ENCODE measurements at regions not wholly inside any gene's neighbourhood (a gene's known extent, or its start where the extent isn't known, plus 50 kb on each side); places are given as distances from the start of the nearest gene placed in this dataset.

GRCh38 chr11:104820431-104820830 is 77.8 kb downstream of the CASP12 start:
- no peak for DNase-seq (ENCODE audit: low spot score)
- no CpG with 5 or more reads among the region's 2 CpGs for WGBS, 2 donors (ENCODE audit: extremely low coverage in 2 of 2, insufficient read length in 2 of 2, insufficient replicate concordance in 1 of 2)
- H3K9ac ChIP-seq (ENCODE audit: low read depth, low read length, poor library complexity): no peak overlapping the region

GRCh38 chr11:104819603-104820002 is 78.7 kb downstream of the CASP12 start:
- Histone ChIP-seq H2BK120ac (ENCODE audit: low read depth, low read length) (no peak overlapping the region), H3K4ac (ENCODE audit: low read length) (no peak overlapping the region)

More at GRCh38 chr11:104820431-104820830, 77.8 kb downstream of the CASP12 start:
- H3K79me1 ChIP-seq (ENCODE audit: low read depth, low read length): no peaks in the 10 kb centered on the region
- H3K27me3 ChIP-seq (ENCODE audit: control insufficient read depth in 3 of 3, insufficient read depth in 3 of 3, low read depth in 1 of 3, low read length in 3 of 3): no peaks in the 10 kb centered on the region
- H2BK120ac ChIP-seq (ENCODE audit: low read depth, low read length): no peak overlapping the region
- no peak overlapping the region for H3K4me3 ChIP-seq (ENCODE audit: low read length in 2 of 2)
- H3K23ac ChIP-seq (ENCODE audit: low read depth, low read length, poor library complexity): no peak overlapping the region
- H2AK5ac ChIP-seq (ENCODE audit: low read depth, low read length): no peak overlapping the region
- H3K4ac ChIP-seq (ENCODE audit: low read length): no peak overlapping the region
- no peak overlapping the region for H2BK15ac ChIP-seq (ENCODE audit: low read length)
- H2AFZ ChIP-seq (ENCODE audit: low read length): no peak overlapping the region
- no peak overlapping the region for H3K4me2 ChIP-seq (ENCODE audit: insufficient read depth, low read length, poor library complexity, severe bottlenecking)
- no peak overlapping the region for H2BK5ac ChIP-seq (ENCODE audit: low read length)
- no peaks in the 10 kb centered on the region for H3K36me3 ChIP-seq (replicated peaks in 1 of 2; ENCODE audit: control insufficient read depth in 2 of 2, insufficient read depth in 2 of 2, low read length in 2 of 2)
- no peak overlapping the region for H2BK12ac ChIP-seq (ENCODE audit: low read length)
- no peak overlapping the region for H3K18ac ChIP-seq (ENCODE audit: low read length)
- H3K27ac ChIP-seq (replicated peaks; ENCODE audit: low read length): no peak overlapping the region
- no peaks in the 10 kb centered on the region for H3K9me3 ChIP-seq (replicated peaks in 1 of 2; ENCODE audit: control insufficient read depth in 2 of 2, insufficient read depth in 1 of 2, low read depth in 1 of 2, low read length in 2 of 2)
- H3K4me1 ChIP-seq (ENCODE audit: control insufficient read depth in 2 of 2, insufficient read depth in 1 of 2, low read depth in 1 of 2, low read length in 2 of 2): no peaks in the 10 kb centered on the region
- no peak overlapping the region for H4K8ac ChIP-seq (ENCODE audit: low read depth, low read length)
- no peak overlapping the region for H4K91ac ChIP-seq (ENCODE audit: low read depth, low read length, poor library complexity)
- no peak overlapping the region for H3K14ac ChIP-seq (ENCODE audit: low read length)

GRCh38 chr11:104819107-104819506 is 79.2 kb downstream of the CASP12 start:
- H4K91ac ChIP-seq (ENCODE audit: low read depth, low read length, poor library complexity): no peak overlapping the region
- H3K27me3 ChIP-seq (ENCODE audit: control insufficient read depth in 3 of 3, insufficient read depth in 3 of 3, low read depth in 1 of 3, low read length in 3 of 3): no peaks in the 10 kb centered on the region
- H3K23ac ChIP-seq (ENCODE audit: low read depth, low read length, poor library complexity): no peak overlapping the region
- H2BK15ac ChIP-seq (ENCODE audit: low read length): no peak overlapping the region
- H3K27ac ChIP-seq (replicated peaks; ENCODE audit: low read length): no peak overlapping the region
- H2AK5ac ChIP-seq (ENCODE audit: low read depth, low read length): no peak overlapping the region
- no peak overlapping the region for H3K4me3 ChIP-seq (ENCODE audit: low read length in 2 of 2)
- H3K4me1 ChIP-seq (ENCODE audit: control insufficient read depth in 2 of 2, insufficient read depth in 1 of 2, low read depth in 1 of 2, low read length in 2 of 2): no peaks in the 10 kb centered on the region
- no peak overlapping the region for H3K4me2 ChIP-seq (ENCODE audit: insufficient read depth, low read length, poor library complexity, severe bottlenecking)
- no peak overlapping the region for H2BK12ac ChIP-seq (ENCODE audit: low read length)
- no peaks in the 10 kb centered on the region for H3K79me1 ChIP-seq (ENCODE audit: low read depth, low read length)
- H3K9ac ChIP-seq (ENCODE audit: low read depth, low read length, poor library complexity): no peak overlapping the region
- H2BK120ac ChIP-seq (ENCODE audit: low read depth, low read length): no peak overlapping the region
- H3K36me3 ChIP-seq (replicated peaks in 1 of 2; ENCODE audit: control insufficient read depth in 2 of 2, insufficient read depth in 2 of 2, low read length in 2 of 2): no peaks in the 10 kb centered on the region
- H3K4ac ChIP-seq (ENCODE audit: low read length): no peak overlapping the region
- H4K8ac ChIP-seq (ENCODE audit: low read depth, low read length): no peak overlapping the region
- DNase-seq (ENCODE audit: low spot score): no peak
- H3K14ac ChIP-seq (ENCODE audit: low read length): no peak overlapping the region
- H2AFZ ChIP-seq (ENCODE audit: low read length): no peak overlapping the region
- no peak overlapping the region for H3K18ac ChIP-seq (ENCODE audit: low read length)
- H3K9me3 ChIP-seq (replicated peaks in 1 of 2; ENCODE audit: control insufficient read depth in 2 of 2, insufficient read depth in 1 of 2, low read depth in 1 of 2, low read length in 2 of 2): no peaks in the 10 kb centered on the region
- H2BK5ac ChIP-seq (ENCODE audit: low read length): no peak overlapping the region

More at GRCh38 chr11:104819603-104820002, 78.7 kb downstream of the CASP12 start:
- no peak overlapping the region for H2BK12ac ChIP-seq (ENCODE audit: low read length)
- H3K36me3 ChIP-seq (replicated peaks in 1 of 2; ENCODE audit: control insufficient read depth in 2 of 2, insufficient read depth in 2 of 2, low read length in 2 of 2): no peaks in the 10 kb centered on the region
- H3K27me3 ChIP-seq (ENCODE audit: control insufficient read depth in 3 of 3, insufficient read depth in 3 of 3, low read depth in 1 of 3, low read length in 3 of 3): no peaks in the 10 kb centered on the region
- H3K4me1 ChIP-seq (ENCODE audit: control insufficient read depth in 2 of 2, insufficient read depth in 1 of 2, low read depth in 1 of 2, low read length in 2 of 2): no peaks in the 10 kb centered on the region
- no peaks in the 10 kb centered on the region for H3K9me3 ChIP-seq (replicated peaks in 1 of 2; ENCODE audit: control insufficient read depth in 2 of 2, insufficient read depth in 1 of 2, low read depth in 1 of 2, low read length in 2 of 2)
- H2AK5ac ChIP-seq (ENCODE audit: low read depth, low read length): no peak overlapping the region
- DNase-seq (ENCODE audit: low spot score): no peak
- no peak overlapping the region for H2AFZ ChIP-seq (ENCODE audit: low read length)
- H3K18ac ChIP-seq (ENCODE audit: low read length): no peak overlapping the region
- no peak overlapping the region for H3K23ac ChIP-seq (ENCODE audit: low read depth, low read length, poor library complexity)
- H4K8ac ChIP-seq (ENCODE audit: low read depth, low read length): no peak overlapping the region
- no peak overlapping the region for H2BK15ac ChIP-seq (ENCODE audit: low read length)
- WGBS, 2 donors (ENCODE audit: extremely low coverage in 2 of 2, insufficient read length in 2 of 2, insufficient replicate concordance in 1 of 2): no CpG with 5 or more reads among the region's 4 CpGs
- H3K4me3 ChIP-seq (ENCODE audit: low read length in 2 of 2): no peak overlapping the region
- no peak overlapping the region for H2BK5ac ChIP-seq (ENCODE audit: low read length)
- H3K9ac ChIP-seq (ENCODE audit: low read depth, low read length, poor library complexity): no peak overlapping the region
- no peaks in the 10 kb centered on the region for H3K79me1 ChIP-seq (ENCODE audit: low read depth, low read length)
- no peak overlapping the region for H3K14ac ChIP-seq (ENCODE audit: low read length)
- H4K91ac ChIP-seq (ENCODE audit: low read depth, low read length, poor library complexity): no peak overlapping the region
- H3K4me2 ChIP-seq (ENCODE audit: insufficient read depth, low read length, poor library complexity, severe bottlenecking): no peak overlapping the region
- H3K27ac ChIP-seq (replicated peaks; ENCODE audit: low read length): no peak overlapping the region

GRCh38 chr11:104817973-104818372 is 80.3 kb downstream of the CASP12 start:
- H3K4me2 ChIP-seq (ENCODE audit: insufficient read depth, low read length, poor library complexity, severe bottlenecking): no peak overlapping the region
- no peak overlapping the region for H3K9ac ChIP-seq (ENCODE audit: low read depth, low read length, poor library complexity)
- no peak overlapping the region for H3K23ac ChIP-seq (ENCODE audit: low read depth, low read length, poor library complexity)
- no peak overlapping the region for H4K91ac ChIP-seq (ENCODE audit: low read depth, low read length, poor library complexity)
- no peaks in the 10 kb centered on the region for H3K27me3 ChIP-seq (ENCODE audit: control insufficient read depth in 3 of 3, insufficient read depth in 3 of 3, low read depth in 1 of 3, low read length in 3 of 3)
- H3K27ac ChIP-seq (replicated peaks; ENCODE audit: low read length): no peak overlapping the region
- no peak overlapping the region for H2BK120ac ChIP-seq (ENCODE audit: low read depth, low read length)
- no peak overlapping the region for H3K4me3 ChIP-seq (ENCODE audit: low read length in 2 of 2)
- H3K36me3 ChIP-seq (replicated peaks in 1 of 2; ENCODE audit: control insufficient read depth in 2 of 2, insufficient read depth in 2 of 2, low read length in 2 of 2): no peaks in the 10 kb centered on the region
- H2AFZ ChIP-seq (ENCODE audit: low read length): no peak overlapping the region
- H2BK5ac ChIP-seq (ENCODE audit: low read length): no peak overlapping the region
- no peak for DNase-seq (ENCODE audit: low spot score)
- no peaks in the 10 kb centered on the region for H3K4me1 ChIP-seq (ENCODE audit: control insufficient read depth in 2 of 2, insufficient read depth in 1 of 2, low read depth in 1 of 2, low read length in 2 of 2)
- no CpG with 5 or more reads among the region's 3 CpGs for WGBS, 2 donors (ENCODE audit: extremely low coverage in 2 of 2, insufficient read length in 2 of 2, insufficient replicate concordance in 1 of 2)
- no peaks in the 10 kb centered on the region for H3K9me3 ChIP-seq (replicated peaks in 1 of 2; ENCODE audit: control insufficient read depth in 2 of 2, insufficient read depth in 1 of 2, low read depth in 1 of 2, low read length in 2 of 2)
- no peak overlapping the region for H3K4ac ChIP-seq (ENCODE audit: low read length)
- H2AK5ac ChIP-seq (ENCODE audit: low read depth, low read length): no peak overlapping the region
- no peak overlapping the region for H3K14ac ChIP-seq (ENCODE audit: low read length)
- no peaks in the 10 kb centered on the region for H3K79me1 ChIP-seq (ENCODE audit: low read depth, low read length)
- no peak overlapping the region for H2BK15ac ChIP-seq (ENCODE audit: low read length)
- no peak overlapping the region for H4K8ac ChIP-seq (ENCODE audit: low read depth, low read length)
- no peak overlapping the region for H3K18ac ChIP-seq (ENCODE audit: low read length)
- H2BK12ac ChIP-seq (ENCODE audit: low read length): no peak overlapping the region

Measured in neuronal stem cell (in vitro differentiated cells).